NCI-H446 (cell line): ENCODE measurements at regions not wholly inside any gene's neighbourhood (a gene's known extent, or its start where the extent isn't known, plus 50 kb on each side); places are given as distances from the start of the nearest gene placed in this dataset.

ENCODE experiments used
- DNase-seq, 2 experiments: peaks; one replicate each; lab custom pipeline; 2025; lab: John Stamatoyannopoulos, UW

DNA sequence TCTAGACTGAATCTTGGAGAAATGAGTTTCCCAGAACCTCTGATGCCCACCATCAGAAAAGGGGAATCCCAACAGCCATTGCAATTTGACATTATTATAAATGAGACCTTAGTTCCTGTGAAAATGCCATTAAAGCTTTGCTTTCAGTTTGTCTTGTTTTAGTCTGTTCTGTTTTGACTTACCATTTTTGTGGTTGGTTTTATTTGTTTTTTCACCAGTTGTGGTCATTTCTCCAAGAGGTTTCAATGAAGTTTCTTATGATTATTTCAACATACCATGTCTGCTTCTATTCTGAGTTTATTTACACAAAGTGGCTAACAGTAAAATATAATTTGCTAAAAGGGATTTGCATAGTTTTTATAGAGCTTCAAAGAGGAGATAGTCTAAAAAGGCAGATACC, 175.0 kb upstream of the MCTP2 start:
- no peak for DNase-seq

DNA sequence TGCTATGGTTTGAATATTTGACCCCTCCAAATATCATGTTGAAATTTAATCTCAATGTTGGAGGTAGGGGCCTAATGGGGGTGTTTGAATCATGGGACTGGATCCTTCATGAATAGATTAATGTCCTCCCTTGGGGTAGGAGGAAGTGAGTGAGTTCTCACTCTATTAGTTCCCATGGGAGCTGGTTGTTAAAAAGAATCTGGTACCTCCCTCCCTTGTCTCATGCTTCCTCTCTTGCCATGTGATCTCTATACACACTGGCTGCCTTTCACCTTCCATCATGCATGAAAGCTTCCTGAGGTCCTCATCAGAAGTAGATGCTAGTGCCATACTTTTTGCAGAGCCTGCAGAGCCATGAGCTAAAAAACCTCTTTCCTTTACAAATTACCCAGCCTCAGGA, 177.7 kb upstream of the MCTP2 start:
- DNase-seq, result no peak

DNA sequence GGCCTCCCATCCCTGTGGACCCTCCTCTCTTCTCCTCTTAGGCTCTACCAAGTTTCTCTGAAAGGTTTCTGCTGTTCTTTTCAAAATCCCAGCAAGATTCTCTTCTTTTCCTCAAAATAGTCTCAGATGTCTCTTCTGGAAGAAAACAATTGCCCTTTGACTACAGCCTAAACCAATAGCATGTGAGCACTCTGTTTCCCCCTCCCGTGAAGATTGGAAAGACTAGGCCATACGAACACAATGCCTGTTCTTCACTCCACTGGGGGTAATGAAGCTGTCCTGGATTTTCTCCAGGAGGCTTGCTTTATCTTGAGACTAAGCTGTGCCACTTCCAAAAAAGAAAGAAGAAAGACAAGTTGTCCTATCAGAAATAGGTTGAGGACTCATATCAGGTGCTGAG, 178.7 kb upstream of the MCTP2 start:
- no peak for DNase-seq

DNA sequence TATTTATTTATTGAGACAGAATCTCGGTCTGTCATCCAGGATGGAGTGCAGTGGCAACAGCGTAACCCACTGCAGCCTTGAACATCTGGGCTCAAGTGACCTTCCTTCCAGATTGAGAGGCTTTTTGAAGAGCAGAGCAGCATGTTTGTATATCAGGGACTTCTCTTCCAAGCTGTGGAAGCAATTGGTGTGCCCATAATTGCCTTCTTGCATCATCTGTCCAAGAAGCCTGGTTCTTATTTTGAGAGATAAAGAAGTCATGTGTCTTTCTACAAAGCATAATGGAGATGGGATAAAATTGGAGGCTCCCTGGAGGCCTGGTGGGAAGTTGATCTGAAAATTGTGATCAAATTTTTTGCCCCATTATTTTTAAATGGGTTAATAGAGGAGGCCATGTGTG, 183.8 kb upstream of the MCTP2 start:
- no peak for DNase-seq

DNA sequence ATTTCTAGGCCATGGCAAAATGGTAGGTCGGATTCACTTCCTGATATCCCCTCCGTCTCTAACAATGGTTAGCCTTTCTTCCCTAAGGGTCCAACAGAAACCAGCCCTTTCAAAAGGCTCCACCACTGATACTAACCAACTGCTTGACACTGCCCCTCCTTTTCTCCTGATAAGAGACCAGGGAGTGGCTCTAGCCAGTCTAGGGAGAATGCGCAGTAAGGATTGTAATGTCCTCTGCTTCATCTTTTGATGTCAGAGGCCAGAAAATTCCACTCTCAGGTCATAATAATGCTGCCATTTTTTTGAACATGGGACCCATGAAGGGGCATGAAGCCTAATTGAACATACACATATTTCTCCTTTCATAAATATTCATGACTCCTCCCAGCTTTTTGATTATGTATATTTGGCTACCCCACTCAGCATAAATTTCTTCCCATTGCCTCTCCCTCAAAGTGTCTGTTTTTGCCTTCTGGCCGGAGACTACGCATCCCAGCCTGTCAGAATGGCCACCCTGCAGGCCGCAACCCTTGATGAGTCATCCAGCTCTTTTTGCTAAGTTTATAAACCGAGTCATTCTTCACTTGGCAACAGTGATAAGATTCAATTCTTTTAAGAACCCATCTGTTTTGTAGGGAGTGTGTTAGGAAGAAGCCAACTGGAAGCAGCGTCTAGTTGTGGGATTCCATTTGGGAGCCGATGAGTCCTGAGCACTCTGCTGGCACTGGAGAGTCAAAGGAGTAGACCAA, 189.0 kb upstream of the MCTP2 start:
- DNase-seq, result no peak

DNA sequence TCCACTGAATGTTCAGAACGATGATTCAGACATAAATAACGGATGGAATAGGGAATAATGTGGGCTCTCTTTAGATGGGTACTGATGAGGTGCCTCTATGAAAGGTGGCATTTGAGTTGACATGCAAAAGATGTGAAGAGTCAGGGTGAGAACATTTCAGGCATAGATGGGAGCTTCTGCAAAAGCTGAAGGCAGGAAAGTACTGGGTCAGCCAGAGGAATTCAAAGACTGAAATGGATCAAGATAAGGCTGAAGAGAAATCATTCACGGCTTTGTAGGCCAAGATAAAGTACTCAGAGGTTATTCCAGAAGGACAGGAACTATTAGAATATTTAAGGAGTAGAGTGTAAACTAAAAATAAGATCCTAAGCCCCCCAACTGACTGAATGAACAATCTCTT, 189.6 kb upstream of the MCTP2 start:
- no peak for DNase-seq

DNA sequence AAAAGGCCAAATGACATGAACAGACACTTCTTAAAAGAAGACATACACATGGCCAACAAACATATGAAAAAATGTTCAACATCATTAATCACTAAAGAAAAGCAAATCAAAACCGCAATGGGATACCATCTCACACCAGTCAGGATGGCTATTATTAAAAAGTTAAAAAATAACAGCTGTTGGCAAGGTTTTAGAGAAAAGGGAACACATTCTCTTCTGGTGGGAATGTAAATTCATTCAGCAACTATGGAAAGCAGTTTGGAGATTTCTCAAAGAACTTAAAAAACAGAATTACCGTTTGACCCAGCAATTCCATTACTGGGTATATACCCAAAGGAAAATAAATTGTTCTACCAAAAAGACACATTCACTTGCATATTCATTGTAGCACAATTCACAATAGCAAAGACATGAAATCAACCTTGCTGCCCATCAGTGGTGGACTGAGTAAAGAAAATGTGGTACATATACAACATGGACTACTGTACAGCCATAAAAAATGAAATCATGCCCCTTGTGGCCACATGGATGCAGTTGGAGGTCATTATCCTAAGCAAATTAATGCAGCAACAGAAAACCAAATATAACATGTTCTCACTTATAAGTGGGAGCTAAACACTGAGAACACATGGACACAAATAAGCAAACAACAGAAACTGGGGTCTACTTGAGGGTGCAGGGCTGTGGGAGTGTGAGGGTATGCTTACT, 190.7 kb upstream of the MCTP2 start:
- no peak for DNase-seq

DNA sequence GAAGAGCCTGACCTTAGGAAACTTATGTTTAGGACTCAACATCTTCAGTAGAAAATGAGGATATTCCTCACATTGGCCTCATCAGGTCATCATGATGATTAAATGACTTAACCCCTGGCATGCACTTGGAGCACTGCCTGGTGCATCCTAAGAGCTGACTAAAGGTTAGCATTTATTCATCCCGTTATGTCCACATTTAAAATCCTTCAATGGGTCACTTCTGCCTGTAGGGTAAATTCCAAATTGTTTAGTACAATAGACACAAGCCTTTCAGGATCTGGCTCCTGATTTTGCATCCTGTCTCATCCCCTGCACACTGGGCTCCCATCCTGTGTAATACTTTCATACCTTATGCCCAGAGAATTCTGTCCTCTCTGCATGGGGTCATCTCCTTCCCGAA, 195.2 kb upstream of the MCTP2 start:
- DNase-seq, result no peak

DNA sequence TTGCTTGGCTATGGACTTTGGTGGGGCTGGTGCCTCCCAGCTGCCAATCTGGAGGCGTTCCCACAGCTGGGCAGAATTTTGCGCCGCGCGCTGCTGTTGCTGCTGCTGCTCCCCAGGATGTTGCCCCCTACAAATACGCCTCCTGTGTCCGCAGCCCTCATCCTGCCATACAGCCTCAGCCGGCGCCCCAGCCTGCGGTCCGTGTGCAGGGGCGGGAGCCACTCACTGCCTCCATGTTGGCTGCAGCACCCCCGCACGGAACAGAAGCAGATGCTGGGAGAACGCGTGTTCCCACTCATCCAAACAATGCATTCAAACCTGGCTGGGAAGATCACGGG, 197.7 kb upstream of the MCTP2 start:
- DNase-seq, result no peak

DNA sequence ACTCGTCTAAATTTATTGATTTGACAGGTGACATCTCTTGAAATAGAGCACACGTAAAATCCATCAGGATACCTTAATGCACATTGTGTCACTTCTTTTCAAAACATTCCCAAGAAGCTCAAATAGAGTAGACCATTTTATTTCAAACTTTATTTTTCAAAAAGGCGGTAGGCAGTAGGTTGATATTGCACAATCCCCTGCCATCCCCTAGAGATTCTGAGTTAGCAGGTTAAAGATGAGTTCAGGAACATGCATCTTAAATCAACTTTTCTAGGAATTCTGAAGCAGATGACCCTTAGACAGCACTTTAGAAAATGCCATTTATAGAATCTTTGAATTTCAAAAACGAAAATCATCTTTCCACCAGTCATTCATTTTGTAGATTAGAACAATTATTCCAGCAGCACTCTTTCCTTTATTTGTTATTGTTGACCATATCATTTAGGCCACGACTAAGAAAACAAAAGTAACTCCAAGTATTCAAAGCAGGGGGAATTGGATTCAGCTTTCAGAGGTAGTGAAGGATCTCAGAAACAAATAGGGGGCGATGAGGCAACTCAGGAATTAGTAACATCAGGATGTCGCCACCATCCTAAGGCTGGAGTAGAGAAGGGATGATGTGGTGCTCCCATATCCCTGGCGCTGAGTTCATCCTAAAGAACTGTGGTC, 198.2 kb upstream of the MCTP2 start:
- DNase-seq, result no peak

DNA sequence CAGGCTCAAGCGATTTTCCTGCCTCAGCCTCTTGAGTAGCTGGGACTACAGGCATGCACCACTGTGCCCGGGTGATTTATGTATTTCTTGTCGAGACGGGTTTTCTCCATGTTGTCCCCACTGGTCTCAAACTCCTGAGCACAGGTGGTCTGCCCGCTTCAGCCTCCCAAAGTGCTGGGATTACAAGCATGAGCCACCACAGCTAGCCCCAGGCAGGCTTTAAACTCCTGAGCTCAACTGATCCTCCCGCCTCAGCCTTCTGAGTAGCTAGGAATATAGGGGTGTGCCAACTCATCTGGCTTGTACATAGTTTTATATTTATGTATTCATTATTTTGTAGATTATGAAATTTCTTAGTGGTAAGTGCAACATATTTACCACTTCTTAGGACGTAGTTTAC, 198.8 kb upstream of the MCTP2 start:
- DNase-seq, result no peak

DNA sequence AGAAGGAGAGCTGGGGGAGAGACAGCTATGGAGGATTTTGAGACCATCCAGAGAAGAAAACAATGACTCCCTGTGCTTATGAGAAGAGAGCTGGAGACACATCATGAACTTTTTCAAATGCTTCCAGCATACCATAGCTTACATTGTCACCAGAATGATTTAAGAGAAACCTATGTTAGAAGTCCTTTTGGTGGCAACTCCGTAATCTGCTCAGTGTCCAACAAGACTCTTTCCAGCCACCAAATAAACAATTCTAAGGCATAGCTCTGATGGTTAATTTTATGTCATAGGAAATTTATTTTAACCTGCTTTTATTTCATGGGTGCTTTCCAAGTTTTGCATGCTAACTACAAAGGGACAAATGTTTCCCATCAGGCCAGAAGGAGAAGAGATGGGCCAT, 200.3 kb upstream of the MCTP2 start:
- no peak for DNase-seq

DNA sequence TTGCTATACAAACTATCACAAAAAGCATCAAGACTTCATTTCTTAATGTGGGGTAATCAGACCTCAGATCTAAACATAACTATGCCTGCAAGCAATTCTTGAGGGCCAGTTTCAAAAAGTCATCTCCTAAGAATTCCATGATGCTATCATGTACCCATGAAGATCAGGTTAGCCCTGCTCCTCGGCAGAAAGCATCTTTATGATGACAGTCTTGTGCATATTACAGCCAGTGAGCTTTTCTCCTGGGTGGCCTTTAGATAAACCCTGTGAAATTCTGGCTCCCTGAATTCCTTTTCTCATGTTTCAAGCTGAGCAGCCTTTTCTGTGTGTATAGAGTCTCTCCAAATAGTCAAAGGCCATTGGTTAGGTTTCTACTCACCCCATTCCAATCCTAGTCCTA, 201.9 kb upstream of the MCTP2 start:
- no peak for DNase-seq

DNA sequence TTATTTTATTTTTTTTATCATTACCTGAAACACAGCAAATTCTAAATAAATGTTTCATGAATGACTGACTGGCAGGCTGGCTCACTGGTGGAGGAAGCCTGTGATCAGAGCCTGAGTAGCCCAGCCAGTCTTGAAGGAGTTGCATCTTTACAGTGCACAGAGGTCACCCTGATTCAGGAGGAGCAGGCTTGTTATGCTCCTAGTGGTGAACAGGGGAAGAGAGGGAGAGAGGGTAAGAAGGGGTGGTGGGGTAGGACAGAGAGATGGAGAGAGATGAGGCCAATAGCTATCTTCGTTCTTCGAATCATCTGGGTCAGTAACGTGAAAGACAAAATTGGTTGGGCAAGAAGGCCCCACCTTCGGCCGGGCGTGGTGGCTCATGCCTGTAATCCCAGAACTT, 202.6 kb upstream of the MCTP2 start:
- DNase-seq, result no peak

DNA sequence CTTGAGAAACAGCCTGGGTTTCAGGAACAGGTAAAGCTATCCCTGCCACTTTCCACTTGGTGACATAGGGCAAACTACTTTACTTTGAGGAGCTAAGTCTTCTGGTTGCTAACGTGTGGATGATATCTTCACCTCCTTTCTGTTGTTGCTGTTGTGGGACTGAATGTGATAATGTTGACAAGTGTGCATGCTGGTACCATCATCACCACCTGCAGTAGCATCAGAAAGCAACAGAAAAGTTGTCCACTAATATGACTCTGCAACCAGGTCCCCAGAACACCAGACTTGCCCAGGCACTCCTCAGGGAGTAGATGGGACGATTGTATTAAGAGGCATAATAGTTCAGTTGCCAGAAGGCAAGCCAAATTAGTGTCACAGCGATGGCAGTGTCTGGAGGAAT, 203.2 kb upstream of the MCTP2 start:
- DNase-seq, result no peak

DNA sequence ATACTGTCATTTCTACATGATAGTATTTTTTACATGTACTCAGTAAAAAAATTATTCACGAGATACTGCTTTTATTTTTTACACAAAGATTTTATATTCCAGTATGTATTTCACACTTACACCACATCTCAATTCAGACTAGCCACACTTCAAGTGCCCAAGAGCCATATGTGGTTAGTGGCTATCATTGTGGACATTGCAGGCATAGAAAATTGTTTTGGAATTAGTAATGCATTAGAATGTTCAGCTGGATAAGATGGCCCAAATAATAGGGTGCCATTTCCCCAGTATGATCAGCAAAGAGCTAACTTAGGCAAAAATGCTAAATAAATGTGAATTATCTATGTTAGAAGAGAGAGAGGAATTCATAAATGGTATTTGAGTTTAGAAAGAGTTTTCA, 203.8 kb upstream of the MCTP2 start:
- no peak for DNase-seq

DNA sequence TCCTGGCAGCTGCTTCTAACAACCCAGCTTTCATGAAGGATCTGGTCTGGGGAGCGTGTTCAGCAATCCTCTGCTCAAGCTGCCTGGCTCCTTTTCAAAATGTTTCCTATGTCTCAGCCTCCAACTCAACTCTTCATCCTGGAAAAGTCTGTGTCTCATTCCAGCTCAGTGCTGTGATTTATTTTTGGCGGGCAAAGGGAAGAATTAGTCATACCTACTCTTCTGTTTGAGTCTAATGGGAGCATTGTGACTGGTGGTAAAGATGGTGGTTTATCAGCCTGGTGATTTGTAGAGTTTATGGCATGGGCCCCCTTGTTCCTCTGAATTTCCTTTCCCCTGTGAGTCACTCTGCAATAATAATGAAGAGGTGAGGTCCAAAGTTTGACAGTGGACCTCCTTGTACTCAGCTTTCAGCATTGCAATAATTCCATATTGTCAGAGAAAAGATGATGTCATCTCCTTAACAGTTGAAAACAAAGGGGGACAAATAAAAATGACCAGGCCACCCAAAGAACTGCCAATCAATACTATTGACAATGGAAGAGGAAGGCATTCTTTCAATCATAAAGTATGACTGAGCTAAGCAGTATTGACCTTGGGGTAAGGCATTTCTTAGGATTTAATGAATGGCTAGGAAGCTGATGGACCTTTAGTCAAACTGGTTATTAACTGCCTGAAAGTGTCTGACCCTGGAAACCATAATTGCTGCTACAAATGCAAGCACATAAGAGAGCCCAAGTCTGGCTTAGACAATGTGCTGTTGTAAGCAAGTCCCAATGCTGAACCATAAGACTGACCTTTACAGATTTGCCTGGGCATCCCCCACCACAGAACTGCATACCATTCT, 204.7 kb upstream of the MCTP2 start:
- no peak for DNase-seq

DNA sequence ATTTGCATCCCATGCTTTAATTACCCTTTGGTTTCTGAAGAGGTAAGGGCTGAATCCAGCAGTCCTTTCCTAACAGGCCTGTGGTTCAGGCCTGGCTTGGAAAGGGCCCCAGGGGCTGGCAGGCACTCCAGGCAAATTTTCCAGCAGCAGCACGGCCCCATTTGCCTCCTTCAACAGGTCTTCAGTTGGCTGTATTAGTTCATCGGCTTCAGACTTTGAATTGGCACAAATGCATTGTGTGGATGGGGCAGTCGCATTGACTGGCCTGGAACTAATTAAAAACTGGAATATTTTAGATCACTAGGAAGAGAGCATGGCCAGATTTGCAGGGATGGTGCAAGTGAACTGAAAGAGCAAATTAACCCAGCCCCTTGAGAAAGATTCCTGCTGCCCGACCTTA, 207.8 kb upstream of the MCTP2 start:
- DNase-seq, result no peak

DNA sequence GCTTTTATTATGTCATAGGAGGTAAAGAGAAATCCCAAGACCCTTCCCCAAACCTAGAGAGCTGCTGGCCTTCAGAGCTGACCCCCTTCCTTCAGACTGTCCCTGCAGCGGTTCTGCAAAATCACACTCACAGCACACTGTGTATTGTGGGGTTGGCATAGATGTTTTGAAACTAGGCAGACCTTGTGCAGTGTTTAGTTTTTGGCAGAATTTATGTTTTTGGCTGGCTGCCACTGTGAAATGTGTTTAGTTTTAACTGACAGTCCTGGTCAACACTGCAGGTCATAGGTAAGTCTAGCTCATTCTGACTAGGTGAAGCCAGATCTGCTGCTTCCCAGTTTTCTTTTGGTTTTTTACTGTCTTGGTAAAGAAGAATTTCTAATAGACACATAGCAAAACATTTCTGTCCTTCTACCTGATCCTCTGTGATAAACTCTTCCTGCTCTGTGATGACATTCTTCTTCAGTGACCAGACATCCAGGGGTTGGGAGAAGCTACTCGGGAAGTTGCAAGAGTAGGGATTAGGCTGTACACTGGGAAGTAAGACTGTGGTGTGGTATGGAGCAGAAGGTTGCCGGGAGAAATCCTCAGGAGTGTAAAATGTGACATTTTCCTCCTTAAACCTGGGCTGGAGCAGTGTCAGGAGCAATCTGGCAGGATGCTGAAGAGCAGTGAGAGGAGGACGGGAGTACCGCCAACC, 209.6 kb upstream of the MCTP2 start:
- DNase-seq, result no peak

DNA sequence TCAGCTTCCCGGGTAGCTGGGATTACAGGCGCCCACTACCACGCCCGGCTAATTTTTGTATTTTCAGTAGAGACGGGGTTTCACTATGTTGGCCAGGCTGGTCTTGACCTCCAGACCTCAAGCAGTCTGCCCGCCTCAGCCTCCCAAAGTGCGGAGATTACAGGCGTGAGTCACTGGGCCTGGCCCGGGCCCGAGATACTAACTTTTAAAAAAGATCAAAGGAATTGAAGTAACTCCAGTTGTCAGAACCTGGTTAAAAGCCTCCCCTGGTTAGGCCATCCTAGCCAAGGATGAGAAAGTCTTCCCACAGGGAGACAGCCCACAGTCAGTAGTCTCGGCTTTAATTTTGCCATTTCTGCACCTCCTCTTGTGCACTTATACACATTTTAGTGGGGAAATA, 212.3 kb upstream of the MCTP2 start:
- DNase-seq, result no peak

DNA sequence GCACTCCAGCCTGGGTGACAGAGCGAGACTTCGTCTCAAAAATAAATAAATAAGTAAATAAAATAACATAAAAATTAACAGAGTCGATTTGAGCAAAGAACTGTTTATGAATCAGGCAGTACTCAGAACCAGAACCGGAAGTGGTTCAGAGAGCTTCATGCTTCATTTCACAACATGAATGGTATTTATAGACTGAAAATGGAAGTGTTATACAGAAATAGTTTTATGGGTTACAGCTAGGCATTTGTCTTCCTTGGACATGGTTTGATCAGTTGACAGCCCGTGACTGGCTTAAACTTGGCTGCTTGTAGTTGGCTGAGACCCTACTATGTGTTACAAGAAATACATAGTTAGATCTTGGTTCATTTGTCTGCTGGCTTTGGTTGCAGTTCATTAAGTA, 216.0 kb upstream of the MCTP2 start:
- no peak for DNase-seq
